ENCODE measurements at regions not wholly inside any gene's neighbourhood (a gene's known extent, or its start where the extent isn't known, plus 50 kb on each side); places are given as distances from the start of the nearest gene placed in this dataset.

DNA sequence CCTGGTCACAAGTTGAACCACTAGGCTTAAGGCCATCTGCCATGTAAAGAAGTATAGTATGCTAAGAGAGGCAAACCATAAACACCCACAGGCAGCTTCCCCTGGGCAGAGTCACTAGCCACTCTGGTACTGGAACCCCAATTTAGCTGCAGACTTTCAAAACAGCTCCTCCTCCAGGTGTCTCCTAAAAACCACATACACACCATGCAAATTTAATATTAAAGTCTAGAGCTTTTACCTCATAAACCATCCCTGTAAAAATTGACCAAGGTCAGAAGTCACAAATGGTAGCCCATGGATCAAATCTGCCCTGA lies 99.1 kb upstream of the STT3B start:
- TF ChIP-seq EZH2 (IDR thresholded peaks at IDR 0.05) (no peak), CTCF (IDR thresholded peaks at IDR 0.05) (no peak)

Data from neural progenitor cell (in vitro differentiated cells).